Natural killer cell (primary cell): ENCODE measurements at regions not wholly inside any gene's neighbourhood (a gene's known extent, or its start where the extent isn't known, plus 50 kb on each side); places are given as distances from the start of the nearest gene placed in this dataset.

Source experiments
- ATAC-seq, 3 donors: fragments of 150-1000 bp in 2 of 3; fragments of 200-7000 bp in 1 of 3; cut with Tn5 transposase; 1 replicate in 1 of 3; 2 replicates in 2 of 3; pipeline ENCODE4 v1.10.0; 2021; ENCODE audit warnings: mild to moderate bottlenecking in 2 of 3, moderate library complexity in 2 of 3
- DNase-seq, 2 donors: peaks; one replicate each; pipeline versions ENCODE4 v3.0.0 to v3.0.0-alpha.2; 2013 to 2021; ENCODE audit warnings: mixed read lengths in 1 of 2
- H3K27ac ChIP-seq: one replicate; pipeline ENCODE4 v1.5.1; 2013; ENCODE audit warnings: mild to moderate bottlenecking, low read length
- H3K27me3 ChIP-seq: one replicate; pipeline ENCODE4 v1.6.1; 2013; ENCODE audit warnings: low read length; ENCODE audit not compliant: control insufficient read depth, insufficient read depth
- H3K36me3 ChIP-seq: one replicate; pipeline ENCODE4 v1.6.1; 2013; ENCODE audit warnings: low read length; ENCODE audit not compliant: control insufficient read depth, insufficient read depth
- H3K4me1 ChIP-seq: one replicate; pipeline ENCODE4 v1.6.1; 2013; ENCODE audit warnings: low read length; ENCODE audit not compliant: control insufficient read depth, insufficient read depth
- H3K4me3 ChIP-seq: one replicate; pipeline ENCODE4 v1.5.1; 2013; ENCODE audit warnings: low read length
- H3K9me3 ChIP-seq: one replicate; pipeline ENCODE4 v1.6.1; 2013; ENCODE audit warnings: low read length; ENCODE audit not compliant: control insufficient read depth, insufficient read depth
- H3K27ac Mint-ChIP-seq, 2 donors: one replicate each; pipeline ENCODE4 v1.8.0; 2022; ENCODE audit warnings: mild to moderate bottlenecking in 2 of 2, mixed read lengths in 2 of 2, moderate library complexity in 1 of 2
- H3K27me3 Mint-ChIP-seq, 2 donors: one replicate each; pipeline ENCODE4 v1.8.0; 2022; ENCODE audit warnings: low read depth in 2 of 2, mixed read lengths in 2 of 2
- H3K36me3 Mint-ChIP-seq: one replicate; pipeline ENCODE4 v1.8.0; 2022; ENCODE audit warnings: mixed read lengths
- H3K4me1 Mint-ChIP-seq, 2 donors: one replicate each; pipeline ENCODE4 v1.8.0; 2022; ENCODE audit warnings: mixed read lengths in 2 of 2
- H3K4me3 Mint-ChIP-seq: one replicate; pipeline ENCODE4 v1.8.0; 2022; ENCODE audit warnings: mild to moderate bottlenecking, moderate library complexity, mixed read lengths
- H3K9me3 Mint-ChIP-seq, 2 donors: one replicate each; pipeline ENCODE4 v1.8.0; 2022; ENCODE audit warnings: mixed read lengths in 2 of 2
- WGBS: methylation state at CpG from one replicate; pipeline ENCODE4 v1.1.7; 2013; ENCODE audit warnings: missing lambda C conversion rate; ENCODE audit not compliant: insufficient coverage; 5-methylcytosine and 5-hydroxymethylcytosine counted together
- intact Hi-C: fragments of 100-400 bp; cut with micrococcal nuclease; formaldehyde crosslinking; loops from one replicate; pipeline ENCODE4 v1.14.2; 2022
- TF ChIP-seq, protein P1 (sequence below): fragments of 200-600 bp; IDR thresholded peaks from one replicate; pipeline ENCODE4 v1.8.0; 2022; ENCODE audit warnings: antibody characterized with exemption

DNA sequence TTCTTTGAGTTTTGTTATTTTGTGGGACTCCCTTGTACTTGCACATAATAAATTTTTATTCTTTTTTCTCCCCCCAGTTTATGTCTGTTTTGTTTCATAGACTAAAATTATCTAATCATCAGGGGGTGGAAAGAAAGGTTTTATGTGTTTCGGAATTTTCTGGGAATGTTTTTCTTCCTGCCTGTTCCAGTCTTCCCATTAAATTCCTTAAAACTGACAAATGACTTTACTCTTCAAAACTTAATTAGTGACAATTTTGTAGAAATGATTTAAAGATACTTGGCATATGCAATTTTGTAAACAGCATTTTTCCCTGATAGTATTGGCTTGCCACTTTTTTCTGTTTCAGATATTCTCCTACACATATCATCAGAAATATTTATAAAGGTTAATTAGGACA lies 1813.4 kb downstream of the PCDH9 start:
- WGBS = no CpG with 5 or more reads among the region's 1 CpG
- TF ChIP-seq, protein P1, sequence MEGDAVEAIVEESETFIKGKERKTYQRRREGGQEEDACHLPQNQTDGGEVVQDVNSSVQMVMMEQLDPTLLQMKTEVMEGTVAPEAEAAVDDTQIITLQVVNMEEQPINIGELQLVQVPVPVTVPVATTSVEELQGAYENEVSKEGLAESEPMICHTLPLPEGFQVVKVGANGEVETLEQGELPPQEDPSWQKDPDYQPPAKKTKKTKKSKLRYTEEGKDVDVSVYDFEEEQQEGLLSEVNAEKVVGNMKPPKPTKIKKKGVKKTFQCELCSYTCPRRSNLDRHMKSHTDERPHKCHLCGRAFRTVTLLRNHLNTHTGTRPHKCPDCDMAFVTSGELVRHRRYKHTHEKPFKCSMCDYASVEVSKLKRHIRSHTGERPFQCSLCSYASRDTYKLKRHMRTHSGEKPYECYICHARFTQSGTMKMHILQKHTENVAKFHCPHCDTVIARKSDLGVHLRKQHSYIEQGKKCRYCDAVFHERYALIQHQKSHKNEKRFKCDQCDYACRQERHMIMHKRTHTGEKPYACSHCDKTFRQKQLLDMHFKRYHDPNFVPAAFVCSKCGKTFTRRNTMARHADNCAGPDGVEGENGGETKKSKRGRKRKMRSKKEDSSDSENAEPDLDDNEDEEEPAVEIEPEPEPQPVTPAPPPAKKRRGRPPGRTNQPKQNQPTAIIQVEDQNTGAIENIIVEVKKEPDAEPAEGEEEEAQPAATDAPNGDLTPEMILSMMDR = no peak
- Histone ChIP-seq H3K4me1 (no peaks in the 10 kb centered on the region), H3K9me3 (no peaks in the 10 kb centered on the region), H3K27me3 (no peaks in the 10 kb centered on the region), H3K27ac (no peak overlapping the region), H3K36me3 (no peaks in the 10 kb centered on the region), H3K4me3 (no peak overlapping the region)
- no peaks in the 10 kb centered on the region for H3K4me1 Mint-ChIP-seq
- intact Hi-C loops = no loop called here
- H3K27me3 Mint-ChIP-seq = no peaks in the 10 kb centered on the region
- H3K36me3 Mint-ChIP-seq = no peaks in the 10 kb centered on the region
- ATAC-seq (no peak), DNase-seq (no peak)
- H3K27ac Mint-ChIP-seq = no peak overlapping the region
- H3K9me3 Mint-ChIP-seq = no peaks in the 10 kb centered on the region
- H3K4me3 Mint-ChIP-seq = no peak overlapping the region

DNA sequence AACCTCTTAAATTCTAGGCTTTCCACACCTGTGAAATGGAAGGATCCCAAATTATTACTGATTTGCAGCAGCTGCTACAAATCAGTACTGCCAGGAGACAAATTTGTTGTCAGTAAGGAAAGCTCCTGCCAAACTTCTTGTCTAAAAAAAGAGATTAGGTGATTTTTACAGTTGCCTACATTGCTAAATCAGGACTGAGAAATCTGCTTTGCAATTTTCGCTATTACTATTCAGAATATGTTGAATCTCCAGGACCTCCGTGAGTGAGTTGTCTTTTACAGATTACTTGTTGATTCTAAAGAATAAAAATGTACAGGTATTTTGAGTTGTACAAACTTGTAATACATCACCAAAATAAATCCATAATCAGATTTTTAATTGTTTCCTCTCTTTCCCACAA lies 1815.9 kb downstream of the PCDH9 start:
- ATAC-seq (no peak), DNase-seq (no peak)
- 86% methylated on average over 1 of the region's 2 CpGs for WGBS
- H3K36me3 Mint-ChIP-seq = no peaks in the 10 kb centered on the region
- H3K27me3 ChIP-seq = no peaks in the 10 kb centered on the region
- intact Hi-C loops = no loop called here
- H3K4me1 ChIP-seq = no peaks in the 10 kb centered on the region
- H3K27me3 Mint-ChIP-seq = no peaks in the 10 kb centered on the region
- no peak overlapping the region for H3K4me3 ChIP-seq
- no peaks in the 10 kb centered on the region for H3K36me3 ChIP-seq
- TF ChIP-seq, protein P1 = no peak
- no peak overlapping the region for H3K27ac Mint-ChIP-seq
- no peaks in the 10 kb centered on the region for H3K9me3 Mint-ChIP-seq
- H3K27ac ChIP-seq = no peak overlapping the region
- no peak overlapping the region for H3K4me3 Mint-ChIP-seq
- H3K9me3 ChIP-seq = no peaks in the 10 kb centered on the region
- H3K4me1 Mint-ChIP-seq = no peaks in the 10 kb centered on the region

GRCh38 chr13:65411521-65411920 lies 1818.6 kb downstream of the PCDH9 start:
- ATAC-seq (no peak), DNase-seq (no peak)
- Mint-ChIP-seq H3K36me3 (no peaks in the 10 kb centered on the region), H3K9me3 (no peaks in the 10 kb centered on the region), H3K4me3 (no peak overlapping the region), H3K4me1 (peaks cover 3 to 4% of the 10 kb centered on the region in 2 donors), H3K27me3 (no peaks in the 10 kb centered on the region), H3K27ac (no peak overlapping the region)
- Histone ChIP-seq H3K36me3 (no peaks in the 10 kb centered on the region), H3K27me3 (no peaks in the 10 kb centered on the region), H3K4me3 (no peak overlapping the region), H3K27ac (no peak overlapping the region), H3K9me3 (no peaks in the 10 kb centered on the region), H3K4me1 (no peaks in the 10 kb centered on the region)
- intact Hi-C loops = no loop called here
- TF ChIP-seq, protein P1 = no peak
- WGBS = 90% methylated on average over 1 of the region's 2 CpGs

DNA sequence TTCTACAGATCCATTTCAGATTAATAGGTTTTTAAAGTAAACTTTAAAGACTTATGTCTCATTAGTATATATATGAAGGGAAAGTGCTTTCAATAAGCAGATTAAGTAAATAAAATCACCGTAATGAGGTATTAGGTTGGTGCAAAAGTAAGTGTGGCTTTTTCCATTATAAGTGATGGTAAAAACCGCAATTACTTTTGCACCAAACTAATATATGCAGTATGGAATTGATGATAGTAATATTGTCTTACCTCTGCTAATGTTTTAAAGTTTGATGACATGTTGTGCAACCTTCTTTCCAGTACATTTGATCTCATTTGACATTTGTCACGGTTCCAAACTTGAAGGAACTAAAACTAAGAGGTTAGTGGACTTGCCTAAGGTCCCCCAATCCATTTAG lies 1819.3 kb downstream of the PCDH9 start:
- Histone ChIP-seq H3K36me3 (no peaks in the 10 kb centered on the region), H3K27me3 (no peaks in the 10 kb centered on the region), H3K4me1 (no peaks in the 10 kb centered on the region), H3K4me3 (no peak overlapping the region), H3K9me3 (no peaks in the 10 kb centered on the region), H3K27ac (no peak overlapping the region)
- DNase-seq (no peak), ATAC-seq (no peak)
- intact Hi-C loops = no loop called here
- H3K9me3 Mint-ChIP-seq = no peaks in the 10 kb centered on the region
- H3K27me3 Mint-ChIP-seq = no peaks in the 10 kb centered on the region
- 100% methylated on average over 1 of the region's 3 CpGs for WGBS
- peaks cover 4 to 5% of the 10 kb centered on the region in 2 donors for H3K4me1 Mint-ChIP-seq
- no peak overlapping the region for H3K4me3 Mint-ChIP-seq
- no peak overlapping the region for H3K27ac Mint-ChIP-seq
- H3K36me3 Mint-ChIP-seq = no peaks in the 10 kb centered on the region
- TF ChIP-seq, protein P1 = no peak
